ENCODE measurements at regions not wholly inside any gene's neighbourhood (a gene's known extent, or its start where the extent isn't known, plus 50 kb on each side); places are given as distances from the start of the nearest gene placed in this dataset.
"Not testable (repeated sequence)": the region's sequence is repeated elsewhere in the genome, so short reads cannot be mapped to it uniquely, and the experiment has no call there.

GRCh38 chr1:93773049-93773838, 91.6 kb upstream of the BCAR3 start:
- no peak for DNase-seq

DNA sequence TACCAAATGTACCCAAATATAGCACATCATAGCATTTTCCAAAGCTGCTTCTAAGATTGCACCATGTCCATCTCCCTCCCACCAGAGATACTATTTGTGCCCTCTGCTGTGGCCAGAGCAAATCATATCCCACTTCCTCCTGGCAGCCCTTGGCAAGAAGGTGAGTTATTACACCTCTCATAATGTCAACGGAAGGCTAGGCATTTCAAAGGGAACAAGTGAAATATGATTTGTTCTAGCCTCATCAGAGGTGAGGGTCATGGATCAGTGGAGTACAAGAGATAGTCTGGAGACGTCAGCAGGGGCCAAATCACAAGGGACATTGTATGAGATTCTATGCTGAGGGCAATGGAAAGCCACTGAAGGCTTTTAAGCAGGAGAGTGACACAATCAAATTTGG, 90.2 kb upstream of the BCAR3 start:
- DNase-seq, result no peak

- no peak for DNase-seq
Observed at GRCh38 chr1:93770640-93771039, 89.0 kb upstream of the BCAR3 start.

GRCh38 chr1:93769777-93770176, 88.1 kb upstream of the BCAR3 start:
- no peak for DNase-seq

GRCh38 chr1:93768380-93768863, 86.8 kb upstream of the BCAR3 start:
- no peak for DNase-seq

DNA sequence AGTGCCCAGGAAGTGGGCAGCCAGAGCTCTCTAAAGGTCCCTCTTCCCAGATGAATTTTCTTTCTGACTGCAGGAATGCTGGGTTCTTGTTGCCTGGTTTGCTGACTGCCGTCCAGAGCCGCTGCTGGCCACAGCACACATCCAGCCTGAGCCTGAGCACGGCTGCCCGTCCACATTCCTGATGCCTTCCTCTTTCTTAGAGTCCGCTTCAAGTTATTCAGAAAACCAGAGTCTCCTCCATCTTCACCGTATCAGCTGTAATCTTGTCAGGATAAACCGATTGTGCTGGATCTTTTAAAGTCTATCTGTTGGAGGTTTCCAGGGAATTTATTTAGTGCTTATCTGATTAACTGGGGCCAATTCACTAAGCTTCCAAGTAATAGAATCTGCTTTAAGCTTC, 84.8 kb upstream of the BCAR3 start:
- no peak for DNase-seq

DNA sequence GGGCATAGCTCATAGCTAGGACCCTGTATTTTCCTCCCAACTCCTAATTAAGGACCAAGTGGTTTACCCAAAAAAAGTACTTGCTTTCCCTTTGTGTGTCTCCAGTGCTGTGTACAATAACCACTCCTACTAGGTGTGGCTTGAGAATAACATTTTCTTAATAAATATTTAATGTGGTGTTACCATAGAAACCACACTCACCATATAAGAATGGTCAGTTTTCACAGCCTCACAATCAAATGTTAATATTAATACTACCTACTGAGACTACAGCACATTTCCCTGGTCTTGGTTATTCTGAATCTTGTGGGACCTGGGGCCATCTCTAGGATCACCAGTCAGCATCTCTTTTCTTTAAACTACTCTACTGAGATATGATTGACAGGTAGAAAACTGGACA, 83.5 kb upstream of the BCAR3 start:
- no peak for DNase-seq

GRCh38 chr1:93764366-93764750, 82.7 kb upstream of the BCAR3 start:
- no peak for DNase-seq

- DNase-seq, result no peak
Observed at GRCh38 chr1:93763704-93764365, 82.2 kb upstream of the BCAR3 start.

DNA sequence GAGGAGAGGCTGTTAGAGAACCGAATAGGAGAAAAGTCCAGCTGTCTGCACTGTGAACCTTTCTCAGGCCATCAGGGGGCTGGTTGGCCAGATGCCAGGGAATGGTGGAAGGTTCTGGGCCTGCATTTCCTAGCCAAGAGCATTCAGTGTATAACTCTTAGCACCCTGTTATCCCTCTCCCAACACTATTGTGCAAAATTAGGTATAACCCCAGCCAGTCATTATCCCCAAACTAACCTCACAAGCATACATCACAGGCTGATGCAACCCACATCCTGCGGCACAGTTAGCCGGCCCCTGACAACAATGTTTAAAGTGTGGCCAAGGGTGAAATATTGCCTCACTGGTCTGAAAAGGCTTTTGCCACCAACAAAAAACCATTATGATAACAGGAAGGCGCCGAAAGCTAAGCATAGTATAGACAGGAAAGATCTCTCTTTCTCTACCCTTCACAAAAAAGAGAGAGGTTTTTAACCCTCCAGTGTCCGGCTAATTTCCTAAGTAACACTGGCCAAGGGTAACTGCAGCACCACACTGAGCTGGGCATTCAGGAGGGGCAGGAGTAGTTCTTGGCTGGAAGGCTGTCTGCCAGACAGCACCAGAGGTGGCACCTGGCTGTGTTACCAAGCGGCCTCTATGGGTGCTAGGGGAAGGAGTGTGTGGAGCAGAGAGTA, 77.3 kb upstream of the BCAR3 start:
- DNase-seq, result peak; percentile 66

DNA sequence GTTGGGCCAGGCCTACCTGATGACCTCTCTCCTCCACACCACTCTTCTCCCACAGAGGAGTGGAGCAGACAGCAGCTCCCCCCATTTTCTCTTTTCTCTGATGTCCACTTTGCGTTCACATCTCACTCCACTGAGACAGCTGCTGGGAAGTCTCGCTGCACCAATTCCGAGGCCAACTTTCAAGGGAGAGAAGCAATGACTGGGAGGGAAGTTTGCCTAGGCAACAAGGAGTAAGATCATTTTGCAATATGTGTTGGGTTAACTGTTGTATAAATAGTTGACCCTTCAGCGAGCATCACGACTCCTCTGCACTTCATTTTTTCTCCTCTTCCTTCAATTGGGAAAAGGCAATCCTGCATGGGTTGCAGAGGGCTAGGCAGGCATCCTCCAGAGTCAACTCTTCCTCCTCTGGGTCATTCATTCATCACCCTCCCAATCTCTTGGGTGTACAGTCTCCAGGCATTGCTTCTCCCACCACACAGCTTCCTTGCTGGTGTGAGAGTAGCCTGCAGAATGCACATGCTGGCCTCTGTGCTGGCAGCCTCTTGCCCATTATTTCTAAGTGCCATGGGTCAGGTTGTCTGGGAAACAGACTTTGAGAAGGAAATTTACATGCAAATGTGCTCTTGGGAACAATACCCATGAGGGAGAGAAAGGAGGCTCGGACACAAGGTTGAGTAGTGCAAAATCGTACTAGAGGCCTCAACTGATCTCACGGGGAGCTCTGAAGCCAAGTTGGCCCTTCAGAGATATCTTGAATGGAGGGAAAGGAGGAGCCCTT, 75.8 kb upstream of the BCAR3 start:
- no peak for DNase-seq

GRCh38 chr1:93756657-93757056, 75.0 kb upstream of the BCAR3 start:
- DNase-seq, result no peak

DNA sequence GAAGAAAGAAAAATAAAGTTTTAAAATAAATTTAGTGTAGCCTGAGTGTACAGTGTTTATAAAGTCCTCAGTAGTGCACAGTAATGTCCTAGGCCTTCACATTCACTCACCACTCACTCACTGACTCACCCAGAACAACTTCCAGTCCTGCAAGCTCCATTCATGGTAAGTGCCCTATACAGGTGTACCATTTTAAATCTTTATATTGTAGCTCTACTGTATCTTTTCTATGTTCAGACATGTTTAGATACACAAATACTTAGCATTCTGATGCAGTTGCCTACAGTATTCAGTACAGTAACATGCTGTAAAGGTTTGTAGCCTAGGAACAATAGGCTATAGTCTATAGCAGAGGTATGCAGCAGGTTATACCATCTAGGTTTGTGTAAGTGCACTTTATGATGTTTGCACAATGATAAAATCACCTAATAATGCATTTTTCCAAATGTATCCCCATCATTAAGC, 73.6 kb upstream of the BCAR3 start:
- not testable (repeated sequence) for DNase-seq

GRCh38 chr1:93753791-93754763, 72.4 kb upstream of the BCAR3 start:
- DNase-seq, result no peak

DNA sequence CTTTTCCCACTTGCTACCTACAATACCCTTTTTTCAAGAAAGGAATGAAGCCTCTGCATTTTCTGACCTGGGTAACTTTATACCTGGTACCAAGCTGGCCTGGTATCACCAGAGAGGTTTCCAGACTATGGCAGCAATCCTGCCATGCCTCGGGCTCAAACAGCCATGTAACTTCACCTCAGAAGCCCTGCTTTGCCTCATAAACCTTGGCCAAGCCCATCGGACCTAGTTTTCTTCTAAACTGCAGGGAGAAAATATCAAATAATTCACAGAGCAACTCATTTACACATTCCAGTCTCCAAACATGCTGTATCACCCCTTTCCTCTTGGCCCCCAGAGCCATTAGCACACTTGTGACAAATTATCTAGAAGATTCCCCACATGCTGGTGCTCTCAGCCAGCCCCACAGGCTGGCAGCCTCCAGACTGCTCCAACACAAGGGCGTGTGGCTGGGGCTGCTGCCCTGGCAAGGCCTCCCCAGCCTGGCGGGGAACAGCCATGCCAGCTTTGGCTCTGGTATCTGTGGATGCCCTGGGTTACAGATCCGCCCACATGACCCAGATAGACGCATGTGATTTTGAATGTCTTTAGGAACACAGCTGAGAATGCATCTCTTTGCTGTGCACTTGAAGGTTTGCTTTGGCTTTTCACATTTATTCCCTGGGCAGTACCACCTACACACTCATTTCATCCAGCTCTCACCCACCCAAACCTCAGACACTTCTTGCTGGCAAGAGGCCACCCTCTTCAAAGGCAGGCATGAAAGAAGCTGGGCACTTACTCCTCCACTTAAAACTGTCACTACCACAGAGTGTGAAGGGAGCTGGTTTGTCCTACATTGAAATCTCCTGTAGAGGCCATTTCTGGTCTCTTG, 70.0 kb upstream of the BCAR3 start:
- no peak for DNase-seq

- DNase-seq, result no peak
Observed at GRCh38 chr1:93750955-93751354, 69.3 kb upstream of the BCAR3 start.

- DNase-seq, result no peak
Observed at GRCh38 chr1:93749894-93750301, 68.3 kb upstream of the BCAR3 start.

DNA sequence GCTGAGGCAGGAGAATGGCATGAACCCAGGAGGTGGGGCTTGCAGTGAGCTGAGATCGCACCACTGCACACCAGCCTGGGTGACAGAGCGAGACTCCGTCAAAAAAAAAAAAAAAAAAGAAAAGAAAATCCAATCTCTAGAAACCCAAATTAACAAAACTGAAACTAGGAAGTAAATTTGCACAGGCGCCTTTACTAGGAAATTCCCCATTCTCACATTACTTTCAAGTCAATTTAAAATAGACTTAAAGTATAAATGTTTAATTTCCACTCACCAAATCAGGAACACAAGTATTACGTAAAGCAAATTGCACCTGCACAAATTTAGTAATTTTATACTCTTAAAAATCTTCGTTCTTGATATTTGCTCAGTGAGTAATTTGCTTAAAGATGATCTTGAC, 67.8 kb upstream of the BCAR3 start:
- DNase-seq, result no peak

GRCh38 chr1:93746021-93746812, 64.6 kb upstream of the BCAR3 start:
- no peak for DNase-seq
